Liver (tissue), 8 donors: ENCODE measurements at regions not wholly inside any gene's neighbourhood (a gene's known extent, or its start where the extent isn't known, plus 50 kb on each side); places are given as distances from the start of the nearest gene placed in this dataset.

Experiments used
- DNase-seq: peaks from one replicate; pipeline ENCODE4 v3.0.0-alpha.2; 2017; ENCODE audit warnings: low spot score
- H3K27ac ChIP-seq, 2 donors: one replicate each; pipeline ENCODE4 v1.7.0; 2013; ENCODE audit warnings: inconsistent platforms in 2 of 2, low read length in 2 of 2, control low read depth in 1 of 2, low read depth in 1 of 2, mild to moderate bottlenecking in 1 of 2
- H3K27me3 ChIP-seq, 4 donors: one replicate each; pipeline versions ENCODE4 v1.6.1 to v1.7.0; 2013; ENCODE audit warnings: low read length in 3 of 4, inconsistent platforms in 1 of 4, mild to moderate bottlenecking in 1 of 4, moderate library complexity in 1 of 4; ENCODE audit not compliant: control insufficient read depth in 4 of 4, insufficient read depth in 4 of 4
- H3K36me3 ChIP-seq, 4 donors: one replicate each; pipeline versions ENCODE4 v1.6.1 to v1.7.0; 2013; ENCODE audit warnings: low read length in 3 of 4, mild to moderate bottlenecking in 3 of 4, low read depth in 1 of 4, moderate library complexity in 1 of 4; ENCODE audit not compliant: control insufficient read depth in 4 of 4, insufficient read depth in 3 of 4
- H3K4me1 ChIP-seq, 4 donors: one replicate each; pipeline versions ENCODE4 v1.6.1 to v1.7.0; 2013; ENCODE audit warnings: low read length in 3 of 4, mild to moderate bottlenecking in 3 of 4, moderate library complexity in 1 of 4; ENCODE audit not compliant: control insufficient read depth in 4 of 4, insufficient read depth in 4 of 4
- H3K4me3 ChIP-seq, 3 donors: one replicate each; pipeline versions ENCODE4 v1.6.1 to v1.7.0; 2013; ENCODE audit warnings: low read length in 3 of 3, control low read depth in 1 of 3, low read depth in 1 of 3, mild to moderate bottlenecking in 1 of 3
- H3K9ac ChIP-seq, 2 donors: one replicate each; pipeline ENCODE4 v1.7.0; 2013; ENCODE audit warnings: low read length in 2 of 2, mild to moderate bottlenecking in 2 of 2, moderate library complexity in 2 of 2, control low read depth in 1 of 2, low read depth in 1 of 2
- H3K9me3 ChIP-seq, 4 donors: one replicate each; pipeline versions ENCODE4 v1.6.1 to v1.7.0; 2013; ENCODE audit warnings: low read length in 3 of 4; ENCODE audit not compliant: control insufficient read depth in 4 of 4
- EGR1 ChIP-seq, 2 donors: IDR thresholded peaks; 2 replicates each; pipeline ENCODE4 v1.6.1; 2016 to 2018; ENCODE audit warnings: antibody characterized with exemption in 2 of 2, low read depth in 2 of 2
- FOXA1 ChIP-seq: IDR thresholded peaks from 2 replicates; pipeline ENCODE4 v1.6.1; 2016; ENCODE audit warnings: antibody characterized with exemption
- FOXA2 ChIP-seq: IDR thresholded peaks from 2 replicates; pipeline ENCODE4 v1.6.1; 2016; ENCODE audit warnings: antibody characterized with exemption
- GABPA ChIP-seq, 2 donors: IDR thresholded peaks in 1 of 2; conservative IDR thresholded peaks in 1 of 2; 2 replicates each; pipeline ENCODE4 v1.6.1; 2016; ENCODE audit warnings: antibody characterized with exemption in 2 of 2, mild to moderate bottlenecking in 1 of 2, moderate library complexity in 1 of 2
- HNF4G ChIP-seq: IDR thresholded peaks from 2 replicates; pipeline ENCODE4 v1.6.1; 2016; ENCODE audit warnings: antibody characterized with exemption
- JUND ChIP-seq, 2 donors: IDR thresholded peaks; 2 replicates each; pipeline ENCODE4 v1.6.1; 2016; ENCODE audit warnings: antibody characterized with exemption in 2 of 2
- RAD21 ChIP-seq, 2 donors: IDR thresholded peaks; 2 replicates each; pipeline ENCODE4 v1.6.1; 2016; ENCODE audit warnings: antibody characterized with exemption in 2 of 2, mild to moderate bottlenecking in 2 of 2
- RXRA ChIP-seq, 2 donors: IDR thresholded peaks; 2 replicates each; pipeline ENCODE4 v1.6.1; 2017 to 2018; ENCODE audit warnings: antibody characterized with exemption in 2 of 2, mild to moderate bottlenecking in 1 of 2
- SP1 ChIP-seq: IDR thresholded peaks from 2 replicates; pipeline ENCODE4 v1.6.1; 2018; ENCODE audit warnings: antibody characterized with exemption, mild to moderate bottlenecking
- TAF1 ChIP-seq: conservative IDR thresholded peaks from 2 replicates; pipeline ENCODE4 v1.6.1; 2016; ENCODE audit warnings: antibody characterized with exemption, mild to moderate bottlenecking
- YY1 ChIP-seq: IDR thresholded peaks from 2 replicates; pipeline ENCODE4 v1.6.1; 2016; ENCODE audit warnings: antibody characterized with exemption, mild to moderate bottlenecking
- WGBS: extraction: QIAGEN DNeasy Blood & Tissue Kit; methylation state at CpG from one replicate; pipeline ENCODE4 v1.1.7; 2013; 5-methylcytosine and 5-hydroxymethylcytosine counted together
- TF ChIP-seq, protein P1 (sequence below): IDR thresholded peaks from 2 replicates; pipeline ENCODE4 v1.6.1; 2016; ENCODE audit warnings: antibody characterized with exemption, mild to moderate bottlenecking
- TF ChIP-seq, protein P2 (sequence below): IDR thresholded peaks from 2 replicates; pipeline ENCODE4 v1.6.1; 2016; ENCODE audit warnings: antibody characterized with exemption
- TF ChIP-seq, protein P3 (sequence below): fragments of 150-350 bp; IDR thresholded peaks from 2 replicates; pipeline ENCODE4 v1.5.1; 2017; ENCODE audit warnings: improper control_type of control experiment, low read depth, low read length; ENCODE audit not compliant: missing input control
- TF ChIP-seq, protein P4 (sequence below): IDR thresholded peaks from 2 replicates; pipeline ENCODE4 v1.6.1; 2016; ENCODE audit warnings: antibody characterized with exemption
- TF ChIP-seq, protein P5 (sequence below): IDR thresholded peaks from 2 replicates; pipeline ENCODE4 v1.6.1; 2016; ENCODE audit warnings: antibody characterized with exemption
- donor health status: healthy.
- donor health status: healthy.
- donor health status: healthy.
- donor health status: healthy.
- donor health status: healthy.

DNA sequence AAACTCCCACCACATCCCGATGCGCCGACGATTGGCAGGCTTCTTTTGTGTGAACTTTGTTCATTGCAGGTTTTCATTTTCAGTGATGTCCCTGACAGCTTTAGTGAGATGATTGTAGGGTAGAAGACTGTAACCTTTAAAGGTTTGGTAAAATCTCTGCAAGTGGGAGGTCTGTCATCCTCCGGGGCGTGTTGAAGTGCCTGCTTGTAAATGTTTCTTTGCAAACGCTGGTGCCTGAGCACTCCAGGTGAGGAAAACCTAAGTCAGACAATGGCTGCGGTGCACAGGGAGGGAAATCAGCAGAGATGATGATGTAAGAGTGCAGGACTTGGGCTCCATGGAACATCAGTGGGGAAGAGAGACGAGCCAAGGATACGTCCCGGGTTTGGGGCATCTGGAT, 228.1 kb downstream of the DRD1 start:
- H3K27ac ChIP-seq, result no peak overlapping the region
- no peaks in the 10 kb centered on the region for H3K4me1 ChIP-seq
- H3K4me3 ChIP-seq, result no peak overlapping the region
- no peaks in the 10 kb centered on the region for H3K27me3 ChIP-seq
- no peaks in the 10 kb centered on the region for H3K36me3 ChIP-seq
- H3K9me3 ChIP-seq, result no peaks in the 10 kb centered on the region
- H3K9ac ChIP-seq, result no peak overlapping the region
- no peak for TF ChIP-seq FOXA1
- no peak for TF ChIP-seq HNF4G
- no peak for TF ChIP-seq SP1
- no peak for TF ChIP-seq GABPA (IDR thresholded peaks at IDR 0.05 in 1 of 2, conservative IDR thresholded peaks at IDR 0.05 in 1 of 2)
- TF ChIP-seq, protein P1, sequence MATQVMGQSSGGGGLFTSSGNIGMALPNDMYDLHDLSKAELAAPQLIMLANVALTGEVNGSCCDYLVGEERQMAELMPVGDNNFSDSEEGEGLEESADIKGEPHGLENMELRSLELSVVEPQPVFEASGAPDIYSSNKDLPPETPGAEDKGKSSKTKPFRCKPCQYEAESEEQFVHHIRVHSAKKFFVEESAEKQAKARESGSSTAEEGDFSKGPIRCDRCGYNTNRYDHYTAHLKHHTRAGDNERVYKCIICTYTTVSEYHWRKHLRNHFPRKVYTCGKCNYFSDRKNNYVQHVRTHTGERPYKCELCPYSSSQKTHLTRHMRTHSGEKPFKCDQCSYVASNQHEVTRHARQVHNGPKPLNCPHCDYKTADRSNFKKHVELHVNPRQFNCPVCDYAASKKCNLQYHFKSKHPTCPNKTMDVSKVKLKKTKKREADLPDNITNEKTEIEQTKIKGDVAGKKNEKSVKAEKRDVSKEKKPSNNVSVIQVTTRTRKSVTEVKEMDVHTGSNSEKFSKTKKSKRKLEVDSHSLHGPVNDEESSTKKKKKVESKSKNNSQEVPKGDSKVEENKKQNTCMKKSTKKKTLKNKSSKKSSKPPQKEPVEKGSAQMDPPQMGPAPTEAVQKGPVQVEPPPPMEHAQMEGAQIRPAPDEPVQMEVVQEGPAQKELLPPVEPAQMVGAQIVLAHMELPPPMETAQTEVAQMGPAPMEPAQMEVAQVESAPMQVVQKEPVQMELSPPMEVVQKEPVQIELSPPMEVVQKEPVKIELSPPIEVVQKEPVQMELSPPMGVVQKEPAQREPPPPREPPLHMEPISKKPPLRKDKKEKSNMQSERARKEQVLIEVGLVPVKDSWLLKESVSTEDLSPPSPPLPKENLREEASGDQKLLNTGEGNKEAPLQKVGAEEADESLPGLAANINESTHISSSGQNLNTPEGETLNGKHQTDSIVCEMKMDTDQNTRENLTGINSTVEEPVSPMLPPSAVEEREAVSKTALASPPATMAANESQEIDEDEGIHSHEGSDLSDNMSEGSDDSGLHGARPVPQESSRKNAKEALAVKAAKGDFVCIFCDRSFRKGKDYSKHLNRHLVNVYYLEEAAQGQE, result no peak
- TF ChIP-seq, protein P2, sequence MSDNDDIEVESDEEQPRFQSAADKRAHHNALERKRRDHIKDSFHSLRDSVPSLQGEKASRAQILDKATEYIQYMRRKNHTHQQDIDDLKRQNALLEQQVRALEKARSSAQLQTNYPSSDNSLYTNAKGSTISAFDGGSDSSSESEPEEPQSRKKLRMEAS, result no peak
- TF ChIP-seq YY1, result no peak
- no peak for TF ChIP-seq JUND (IDR thresholded peaks at IDR 0.05)
- TF ChIP-seq TAF1, result no peak
- TF ChIP-seq, protein P3, sequence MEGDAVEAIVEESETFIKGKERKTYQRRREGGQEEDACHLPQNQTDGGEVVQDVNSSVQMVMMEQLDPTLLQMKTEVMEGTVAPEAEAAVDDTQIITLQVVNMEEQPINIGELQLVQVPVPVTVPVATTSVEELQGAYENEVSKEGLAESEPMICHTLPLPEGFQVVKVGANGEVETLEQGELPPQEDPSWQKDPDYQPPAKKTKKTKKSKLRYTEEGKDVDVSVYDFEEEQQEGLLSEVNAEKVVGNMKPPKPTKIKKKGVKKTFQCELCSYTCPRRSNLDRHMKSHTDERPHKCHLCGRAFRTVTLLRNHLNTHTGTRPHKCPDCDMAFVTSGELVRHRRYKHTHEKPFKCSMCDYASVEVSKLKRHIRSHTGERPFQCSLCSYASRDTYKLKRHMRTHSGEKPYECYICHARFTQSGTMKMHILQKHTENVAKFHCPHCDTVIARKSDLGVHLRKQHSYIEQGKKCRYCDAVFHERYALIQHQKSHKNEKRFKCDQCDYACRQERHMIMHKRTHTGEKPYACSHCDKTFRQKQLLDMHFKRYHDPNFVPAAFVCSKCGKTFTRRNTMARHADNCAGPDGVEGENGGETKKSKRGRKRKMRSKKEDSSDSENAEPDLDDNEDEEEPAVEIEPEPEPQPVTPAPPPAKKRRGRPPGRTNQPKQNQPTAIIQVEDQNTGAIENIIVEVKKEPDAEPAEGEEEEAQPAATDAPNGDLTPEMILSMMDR, result no peak
- TF ChIP-seq, protein P4, sequence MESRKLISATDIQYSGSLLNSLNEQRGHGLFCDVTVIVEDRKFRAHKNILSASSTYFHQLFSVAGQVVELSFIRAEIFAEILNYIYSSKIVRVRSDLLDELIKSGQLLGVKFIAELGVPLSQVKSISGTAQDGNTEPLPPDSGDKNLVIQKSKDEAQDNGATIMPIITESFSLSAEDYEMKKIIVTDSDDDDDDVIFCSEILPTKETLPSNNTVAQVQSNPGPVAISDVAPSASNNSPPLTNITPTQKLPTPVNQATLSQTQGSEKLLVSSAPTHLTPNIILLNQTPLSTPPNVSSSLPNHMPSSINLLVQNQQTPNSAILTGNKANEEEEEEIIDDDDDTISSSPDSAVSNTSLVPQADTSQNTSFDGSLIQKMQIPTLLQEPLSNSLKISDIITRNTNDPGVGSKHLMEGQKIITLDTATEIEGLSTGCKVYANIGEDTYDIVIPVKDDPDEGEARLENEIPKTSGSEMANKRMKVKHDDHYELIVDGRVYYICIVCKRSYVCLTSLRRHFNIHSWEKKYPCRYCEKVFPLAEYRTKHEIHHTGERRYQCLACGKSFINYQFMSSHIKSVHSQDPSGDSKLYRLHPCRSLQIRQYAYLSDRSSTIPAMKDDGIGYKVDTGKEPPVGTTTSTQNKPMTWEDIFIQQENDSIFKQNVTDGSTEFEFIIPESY, result no peak
- no peak for TF ChIP-seq RXRA (IDR thresholded peaks at IDR 0.05)
- TF ChIP-seq EGR1 (IDR thresholded peaks at IDR 0.05; ENCODE audit: low read depth in 2 of 2), result no peak
- TF ChIP-seq, protein P5, sequence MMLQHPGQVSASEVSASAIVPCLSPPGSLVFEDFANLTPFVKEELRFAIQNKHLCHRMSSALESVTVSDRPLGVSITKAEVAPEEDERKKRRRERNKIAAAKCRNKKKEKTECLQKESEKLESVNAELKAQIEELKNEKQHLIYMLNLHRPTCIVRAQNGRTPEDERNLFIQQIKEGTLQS, result no peak
- TF ChIP-seq FOXA2, result no peak
- no peak for TF ChIP-seq RAD21 (IDR thresholded peaks at IDR 0.05)
- 60% methylated on average over 11 of the region's 11 CpGs for WGBS
- no peak for DNase-seq

DNA sequence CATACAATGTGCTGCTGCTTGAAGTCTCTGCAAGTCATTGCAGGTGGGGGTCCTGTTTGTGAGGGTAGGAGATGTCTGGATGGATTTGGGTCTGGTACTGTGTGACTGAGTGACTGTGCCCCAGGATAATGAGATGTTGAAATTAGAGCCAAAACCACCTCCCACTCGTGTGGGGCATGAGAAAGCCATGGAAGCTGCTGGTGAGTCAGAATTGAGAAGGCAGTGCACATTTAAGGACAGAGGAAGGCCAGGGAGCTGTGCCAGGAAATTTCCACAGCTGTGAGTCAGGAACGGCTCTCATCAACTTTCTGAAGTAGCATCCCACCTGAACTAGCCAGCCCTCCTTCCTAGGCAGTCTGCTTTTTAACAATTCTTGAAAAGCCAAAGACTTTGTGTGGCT, 229.8 kb downstream of the DRD1 start:
- Histone ChIP-seq H3K4me3 (no peak overlapping the region), H3K4me1 (no peaks in the 10 kb centered on the region), H3K9me3 (no peaks in the 10 kb centered on the region), H3K27me3 (no peaks in the 10 kb centered on the region), H3K9ac (no peak overlapping the region), H3K27ac (no peak overlapping the region), H3K36me3 (no peaks in the 10 kb centered on the region)
- no peak for TF ChIP-seq FOXA2
- TF ChIP-seq TAF1, result no peak
- TF ChIP-seq, protein P3, result no peak
- no peak for TF ChIP-seq YY1
- TF ChIP-seq RAD21 (IDR thresholded peaks at IDR 0.05), result no peak
- TF ChIP-seq SP1, result no peak
- no peak for TF ChIP-seq JUND (IDR thresholded peaks at IDR 0.05)
- TF ChIP-seq, protein P5, result no peak
- TF ChIP-seq, protein P1, result no peak
- no peak for TF ChIP-seq RXRA (IDR thresholded peaks at IDR 0.05)
- no peak for DNase-seq
- WGBS, result 57% methylated on average over 2 of the region's 2 CpGs
